ENCODE measurements at regions not wholly inside any gene's neighbourhood (a gene's known extent, or its start where the extent isn't known, plus 50 kb on each side); places are given as distances from the start of the nearest gene placed in this dataset.

GRCh38 chr10:8590518-8590917, 536.0 kb downstream of the GATA3 start:
- H3K36me3 ChIP-seq, result no peaks in the 10 kb centered on the region
- no peaks in the 10 kb centered on the region for H3K9me3 ChIP-seq
- no peak for DNase-seq
- TF ChIP-seq POLR2A (IDR thresholded peaks at IDR 0.05) (no peak), CTCF (IDR thresholded peaks at IDR 0.05) (no peak)
- H3K4me1 ChIP-seq, result no peaks in the 10 kb centered on the region
- intact Hi-C loops (cut with DNase I), result no loop called here
- no peak overlapping the region for H3K27ac ChIP-seq
- no peak overlapping the region for H3K4me3 ChIP-seq (replicated peaks in 1 of 3)
- H3K27me3 ChIP-seq, result no peaks in the 10 kb centered on the region

- TF ChIP-seq CTCF (IDR thresholded peaks at IDR 0.05) (no peak), POLR2A (IDR thresholded peaks at IDR 0.05) (no peak)
- no peak overlapping the region for H3K27ac ChIP-seq
- no peak for DNase-seq
- no peaks in the 10 kb centered on the region for H3K36me3 ChIP-seq
- H3K4me3 ChIP-seq (replicated peaks in 1 of 3), result no peak overlapping the region
- no peaks in the 10 kb centered on the region for H3K9me3 ChIP-seq
- H3K4me1 ChIP-seq, result no peaks in the 10 kb centered on the region
- WGBS, 2 donors, result 86 to 92% methylated on average over 7 of the region's 7 CpGs
- intact Hi-C loops (cut with DNase I), result no loop called here
- no peaks in the 10 kb centered on the region for H3K27me3 ChIP-seq
Observed at GRCh38 chr10:8591640-8592039, 537.2 kb downstream of the GATA3 start.

GRCh38 chr10:8594176-8594575, 539.7 kb downstream of the GATA3 start:
- H3K27ac ChIP-seq, result no peak overlapping the region
- H3K4me1 ChIP-seq, result no peaks in the 10 kb centered on the region
- intact Hi-C loops (cut with DNase I), result no loop called here
- H3K27me3 ChIP-seq, result no peaks in the 10 kb centered on the region
- H3K36me3 ChIP-seq, result no peaks in the 10 kb centered on the region
- DNase-seq, result no peak
- no peaks in the 10 kb centered on the region for H3K9me3 ChIP-seq
- WGBS, 2 donors, result 86 to 93% methylated on average over 8 of the region's 8 CpGs
- TF ChIP-seq POLR2A (IDR thresholded peaks at IDR 0.05), result no peak
- no peak for TF ChIP-seq CTCF (IDR thresholded peaks at IDR 0.05)
- no peak overlapping the region for H3K4me3 ChIP-seq (replicated peaks in 1 of 3)

GRCh38 chr10:8594711-8595110, 540.2 kb downstream of the GATA3 start:
- 82 to 90% methylated on average over 5 of the region's 5 CpGs for WGBS, 2 donors
- H3K27ac ChIP-seq, result no peak overlapping the region
- H3K27me3 ChIP-seq, result no peaks in the 10 kb centered on the region
- H3K9me3 ChIP-seq, result no peaks in the 10 kb centered on the region
- H3K4me3 ChIP-seq (replicated peaks in 1 of 3), result no peak overlapping the region
- intact Hi-C loops (cut with DNase I), result no loop called here
- no peaks in the 10 kb centered on the region for H3K36me3 ChIP-seq
- DNase-seq, result no peak
- TF ChIP-seq POLR2A (IDR thresholded peaks at IDR 0.05) (no peak), CTCF (IDR thresholded peaks at IDR 0.05) (no peak)
- H3K4me1 ChIP-seq, result no peaks in the 10 kb centered on the region

- Histone ChIP-seq H3K27me3 (no peaks in the 10 kb centered on the region), H3K36me3 (no peaks in the 10 kb centered on the region), H3K27ac (no peak overlapping the region), H3K9me3 (no peaks in the 10 kb centered on the region), H3K4me3 (replicated peaks in 1 of 3) (no peak overlapping the region), H3K4me1 (no peaks in the 10 kb centered on the region)
- intact Hi-C loops (cut with DNase I), result no loop called here
- no peak for DNase-seq
- WGBS, 2 donors, result 63 to 76% methylated on average over 3 of the region's 3 CpGs
- no peak for TF ChIP-seq CTCF (IDR thresholded peaks at IDR 0.05)
- TF ChIP-seq POLR2A (IDR thresholded peaks at IDR 0.05), result no peak
Observed at GRCh38 chr10:8595140-8595539, 540.7 kb downstream of the GATA3 start.

All from thyroid gland (tissue), 4 donors.